H9 (cell line): ENCODE measurements at regions not wholly inside any gene's neighbourhood (a gene's known extent, or its start where the extent isn't known, plus 50 kb on each side); places are given as distances from the start of the nearest gene placed in this dataset.

ENCODE experiments used
- DNase-seq: peaks from one replicate; pipeline ENCODE4 v3.0.0-alpha.2; 2017
- H2AFZ ChIP-seq: one replicate; pipeline ENCODE4 v1.6.1; 2013; ENCODE audit warnings: mild to moderate bottlenecking, low read length, control low read depth, moderate library complexity
- H2AK5ac ChIP-seq: 2 replicates; pipeline ENCODE4 v1.6.1; 2013; ENCODE audit warnings: low read length, control low read depth, mixed read lengths; ENCODE audit not compliant: insufficient read length
- H2BK120ac ChIP-seq: one replicate; pipeline ENCODE4 v1.6.1; 2013; ENCODE audit warnings: low read depth, mild to moderate bottlenecking, low read length, control low read depth, inconsistent platforms; ENCODE audit not compliant: poor library complexity, severe bottlenecking
- H2BK12ac ChIP-seq: 2 replicates; pipeline ENCODE4 v1.6.1; 2013; ENCODE audit warnings: low read length, control low read depth, mixed read lengths, low read depth; ENCODE audit not compliant: insufficient read length
- H2BK15ac ChIP-seq: 2 replicates; pipeline ENCODE4 v1.6.1; 2013; ENCODE audit warnings: low read depth, low read length, control low read depth
- H2BK20ac ChIP-seq: one replicate; pipeline ENCODE4 v1.6.1; 2013; ENCODE audit warnings: low read depth, mild to moderate bottlenecking, low read length, control low read depth, inconsistent platforms; ENCODE audit not compliant: poor library complexity, severe bottlenecking
- H2BK5ac ChIP-seq: 2 replicates; pipeline ENCODE4 v1.6.1; 2013; ENCODE audit warnings: low read length, control low read depth, mixed read lengths; ENCODE audit not compliant: insufficient read length
- H3K14ac ChIP-seq: 2 replicates; pipeline ENCODE4 v1.6.1; 2013; ENCODE audit warnings: low read length, control low read depth; ENCODE audit not compliant: insufficient read depth
- H3K18ac ChIP-seq: 2 replicates; pipeline ENCODE4 v1.6.1; 2013; ENCODE audit warnings: low read depth, mild to moderate bottlenecking, mixed read lengths, low read length, control low read depth; ENCODE audit not compliant: insufficient read length
- H3K23ac ChIP-seq: 2 replicates; pipeline ENCODE4 v1.6.1; 2013; ENCODE audit warnings: low read length, control low read depth, mixed read lengths, low read depth; ENCODE audit not compliant: insufficient read length
- H3K23me2 ChIP-seq: 2 replicates; pipeline ENCODE4 v1.6.1; 2013; ENCODE audit warnings: low read depth, mild to moderate bottlenecking, mixed read lengths, low read length, control low read depth; ENCODE audit not compliant: insufficient read length, poor library complexity, severe bottlenecking
- H3K27ac ChIP-seq: 2 replicates; pipeline ENCODE4 v1.5.1; 2013; ENCODE audit warnings: low read length, control low read depth, mixed read lengths, low read depth; ENCODE audit not compliant: insufficient read length
- H3K27me3 ChIP-seq: 2 replicates; pipeline ENCODE4 v1.6.1; 2013; ENCODE audit warnings: low read length, control low read depth, inconsistent platforms; ENCODE audit not compliant: insufficient read depth
- H3K4ac ChIP-seq: 2 replicates; pipeline ENCODE4 v1.6.1; 2013; ENCODE audit warnings: low read depth, mild to moderate bottlenecking, control low read depth, inconsistent platforms, low read length, moderate library complexity
- H3K4me1 ChIP-seq: 2 replicates; pipeline ENCODE4 v1.6.1; 2013; ENCODE audit warnings: low read length, control low read depth, inconsistent platforms; ENCODE audit not compliant: insufficient read depth
- H3K4me2 ChIP-seq: 2 replicates; pipeline ENCODE4 v1.6.1; 2013; ENCODE audit warnings: low read length, control low read depth, mixed read lengths; ENCODE audit not compliant: insufficient read length, insufficient read depth
- H3K56ac ChIP-seq: 2 replicates; pipeline ENCODE4 v1.6.1; 2013; ENCODE audit warnings: low read depth, mild to moderate bottlenecking, mixed read lengths, low read length, control low read depth; ENCODE audit not compliant: insufficient read length
- H3K79me1 ChIP-seq: 2 replicates; pipeline ENCODE4 v1.6.1; 2013; ENCODE audit warnings: low read depth, mild to moderate bottlenecking, moderate library complexity, low read length, control low read depth, inconsistent platforms; ENCODE audit not compliant: insufficient read depth, poor library complexity, severe bottlenecking
- H3K79me2 ChIP-seq: 2 replicates; pipeline ENCODE4 v1.6.1; 2013; ENCODE audit warnings: low read length, control low read depth, inconsistent platforms; ENCODE audit not compliant: insufficient read depth
- H3K9ac ChIP-seq: 2 replicates; pipeline ENCODE4 v1.6.1; 2013; ENCODE audit warnings: low read length, control low read depth, mixed read lengths; ENCODE audit not compliant: insufficient read length; ENCODE audit errors: extremely low read depth
- H3K9me3 ChIP-seq: one replicate; pipeline ENCODE4 v1.6.1; 2013; ENCODE audit warnings: low read depth, low read length, inconsistent platforms; ENCODE audit not compliant: control insufficient read depth
- H3T11ph ChIP-seq: one replicate; pipeline ENCODE4 v1.6.1; 2013; ENCODE audit warnings: mild to moderate bottlenecking, low read length, control low read depth, inconsistent platforms
- H4K20me1 ChIP-seq: one replicate; pipeline ENCODE4 v1.6.1; 2013; ENCODE audit not compliant: control insufficient read depth, insufficient read length, insufficient read depth
- H4K5ac ChIP-seq: 2 replicates; pipeline ENCODE4 v1.6.1; 2013; ENCODE audit warnings: low read depth, mild to moderate bottlenecking, mixed read lengths, low read length, control low read depth; ENCODE audit not compliant: insufficient read length
- H4K8ac ChIP-seq: replicated peaks from 2 replicates; pipeline ENCODE4 v1.6.1; 2013; ENCODE audit warnings: low read length, control low read depth, mixed read lengths, low read depth; ENCODE audit not compliant: insufficient read length
- H4K91ac ChIP-seq: 2 replicates; pipeline ENCODE4 v1.6.1; 2013; ENCODE audit warnings: low read depth, mild to moderate bottlenecking, moderate library complexity, mixed read lengths, low read length, control low read depth; ENCODE audit not compliant: insufficient read length
- H3K27ac Mint-ChIP-seq, 3 experiments: 2 replicates in 2 of 3; 3 replicates in 1 of 3; pipeline ENCODE4 v1.8.0; 2020 to 2021; ENCODE audit warnings: mixed read lengths in 3 of 3, mild to moderate bottlenecking in 1 of 3, moderate library complexity in 1 of 3
- H3K27me3 Mint-ChIP-seq: 2 replicates; pipeline ENCODE4 v1.8.0; 2021; ENCODE audit warnings: low read depth, mild to moderate bottlenecking, moderate library complexity, mixed read lengths
- H3K36me3 Mint-ChIP-seq, 3 experiments: 2 replicates in 2 of 3; 3 replicates in 1 of 3; pipeline ENCODE4 v1.8.0; 2020 to 2021; ENCODE audit warnings: low read depth in 3 of 3, mixed read lengths in 3 of 3; ENCODE audit not compliant: insufficient read depth in 1 of 3
- H3K4me1 Mint-ChIP-seq, 2 experiments: 2 replicates each; pipeline ENCODE4 v1.8.0; 2020; ENCODE audit warnings: mixed read lengths in 2 of 2
- H3K4me3 Mint-ChIP-seq, 2 experiments: 2 replicates in 1 of 2; 3 replicates in 1 of 2; pipeline ENCODE4 v1.8.0; 2020 to 2021; ENCODE audit warnings: mild to moderate bottlenecking in 2 of 2, mixed read lengths in 2 of 2, moderate library complexity in 1 of 2
- H3K9me3 Mint-ChIP-seq, 2 experiments: 2 replicates in 1 of 2; 3 replicates in 1 of 2; pipeline ENCODE4 v1.8.0; 2020; ENCODE audit warnings: mild to moderate bottlenecking in 2 of 2, mixed read lengths in 2 of 2, moderate library complexity in 1 of 2
- WGBS: extraction: QIAGEN DNeasy Blood & Tissue Kit; methylation state at CpG from one replicate; pipeline ENCODE4 v1.1.7; 2013; ENCODE audit warnings: missing lambda C conversion rate, low lambda C conversion rate, mixed read lengths; ENCODE audit not compliant: insufficient read length; ENCODE audit errors: extremely low coverage; 5-methylcytosine and 5-hydroxymethylcytosine counted together
- TF ChIP-seq, protein P1 (sequence below): fragments of 200-600 bp; sonication (generic); conservative IDR thresholded peaks from 3 replicates; pipeline ENCODE4 v1.8.0; 2021; ENCODE audit warnings: antibody characterized with exemption, mild to moderate bottlenecking

DNA sequence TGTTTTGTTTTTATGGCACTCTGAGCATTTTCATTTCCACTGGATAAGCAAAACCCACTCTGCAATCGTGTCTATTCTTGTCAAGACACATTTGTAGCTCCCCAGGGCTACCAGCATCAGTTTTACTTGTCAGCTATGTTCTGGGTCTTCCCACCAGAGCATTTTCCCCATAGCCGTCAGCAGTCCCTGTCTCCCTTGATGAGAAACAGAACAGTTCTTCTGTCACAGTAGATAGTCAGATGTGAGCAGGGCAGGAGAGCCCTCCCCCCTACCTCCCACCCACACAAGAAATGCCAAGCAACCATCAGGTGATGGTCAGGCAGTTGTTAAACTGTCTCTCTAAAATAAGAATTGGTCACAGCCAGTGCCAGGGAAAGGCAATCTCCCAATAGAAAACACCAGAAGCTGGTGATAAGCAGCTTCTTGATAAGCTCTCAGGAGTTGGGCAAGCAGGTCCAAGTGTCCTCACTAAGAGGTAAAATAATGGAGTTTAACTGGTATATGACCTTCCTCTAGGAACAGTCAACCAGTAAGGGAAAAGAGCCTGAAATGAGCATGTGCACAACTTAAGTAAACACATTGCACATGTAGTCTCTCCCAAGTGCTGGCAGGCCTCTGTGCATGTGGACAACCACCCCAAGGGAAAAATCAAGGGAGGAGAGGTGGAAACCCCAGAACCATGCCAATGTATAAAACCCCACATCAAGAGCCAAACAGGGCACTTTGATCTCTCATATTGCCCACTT is 208.2 kb downstream of the S1PR1 start:
- Histone ChIP-seq H3K79me2 (no peaks in the 10 kb centered on the region), H2AFZ (no peak overlapping the region), H4K91ac (no peak overlapping the region), H3K4ac (no peak overlapping the region), H3K18ac (no peak overlapping the region), H3K79me1 (no peaks in the 10 kb centered on the region), H2BK20ac (no peak overlapping the region), H3K9ac (no peak overlapping the region), H3K23me2 (no peaks in the 10 kb centered on the region), H4K8ac (no peak overlapping the region), H3K14ac (no peak overlapping the region), H3K56ac (no peak overlapping the region), H2BK15ac (no peak overlapping the region), H2BK12ac (no peak overlapping the region), H3K27me3 (no peaks in the 10 kb centered on the region), H2AK5ac (no peak overlapping the region), H2BK120ac (no peak overlapping the region), H3K9me3 (no peaks in the 10 kb centered on the region), H4K20me1 (no peaks in the 10 kb centered on the region), H4K5ac (no peak overlapping the region), H3T11ph (no peak overlapping the region), H3K4me2 (no peak overlapping the region), H3K27ac (no peak overlapping the region), H3K23ac (no peak overlapping the region), H3K4me1 (peaks cover 5% of the 10 kb centered on the region; the same call in 1 of the 2 replicates), H2BK5ac (no peak overlapping the region)
- Mint-ChIP-seq H3K36me3 (no peaks in the 10 kb centered on the region), H3K9me3 (no peaks in the 10 kb centered on the region), H3K27me3 (no peaks in the 10 kb centered on the region; the same call in 1 of the 2 replicates), H3K4me3 (no peak overlapping the region), H3K27ac (no peak overlapping the region; a peak in 2 of 7 replicates), H3K4me1 (peaks cover 18 to 19% of the 10 kb centered on the region in 2 experiments)
- WGBS, result no CpG with 5 or more reads among the region's 2 CpGs
- DNase-seq, result no peak
- TF ChIP-seq, protein P1, sequence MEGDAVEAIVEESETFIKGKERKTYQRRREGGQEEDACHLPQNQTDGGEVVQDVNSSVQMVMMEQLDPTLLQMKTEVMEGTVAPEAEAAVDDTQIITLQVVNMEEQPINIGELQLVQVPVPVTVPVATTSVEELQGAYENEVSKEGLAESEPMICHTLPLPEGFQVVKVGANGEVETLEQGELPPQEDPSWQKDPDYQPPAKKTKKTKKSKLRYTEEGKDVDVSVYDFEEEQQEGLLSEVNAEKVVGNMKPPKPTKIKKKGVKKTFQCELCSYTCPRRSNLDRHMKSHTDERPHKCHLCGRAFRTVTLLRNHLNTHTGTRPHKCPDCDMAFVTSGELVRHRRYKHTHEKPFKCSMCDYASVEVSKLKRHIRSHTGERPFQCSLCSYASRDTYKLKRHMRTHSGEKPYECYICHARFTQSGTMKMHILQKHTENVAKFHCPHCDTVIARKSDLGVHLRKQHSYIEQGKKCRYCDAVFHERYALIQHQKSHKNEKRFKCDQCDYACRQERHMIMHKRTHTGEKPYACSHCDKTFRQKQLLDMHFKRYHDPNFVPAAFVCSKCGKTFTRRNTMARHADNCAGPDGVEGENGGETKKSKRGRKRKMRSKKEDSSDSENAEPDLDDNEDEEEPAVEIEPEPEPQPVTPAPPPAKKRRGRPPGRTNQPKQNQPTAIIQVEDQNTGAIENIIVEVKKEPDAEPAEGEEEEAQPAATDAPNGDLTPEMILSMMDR, result no peak
